GM18498 (cell line): ENCODE measurements at regions not wholly inside any gene's neighbourhood (a gene's known extent, or its start where the extent isn't known, plus 50 kb on each side); places are given as distances from the start of the nearest gene placed in this dataset.

ENCODE experiments used
- ATAC-seq: cut with Tn5 transposase; IDR thresholded peaks from one replicate; pipeline ENCODE4 v1.9.1; 2021; ENCODE audit warnings: mild to moderate bottlenecking, moderate library complexity; ENCODE audit not compliant: unreplicated experiment

DNA sequence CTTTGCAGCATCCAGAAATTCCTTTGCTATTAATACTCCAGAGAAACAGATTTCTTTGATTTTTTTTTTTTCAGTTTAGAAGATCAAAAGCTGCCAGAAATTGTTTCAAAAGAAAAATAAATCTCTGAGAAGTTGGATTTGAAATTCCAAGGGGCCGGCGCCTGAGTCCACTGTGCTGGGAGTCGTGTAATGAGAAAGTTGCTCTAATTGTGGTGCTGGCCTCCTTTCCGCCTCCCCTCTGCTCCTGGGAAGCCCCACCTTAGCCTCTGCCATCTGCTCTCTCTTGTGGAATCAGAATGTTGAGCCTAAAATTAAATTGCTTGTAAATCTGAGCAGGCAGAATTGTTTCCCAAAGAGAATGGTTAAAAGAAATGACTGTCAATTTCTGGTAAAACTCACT lies 93.3 kb downstream of the EMX2 start:
- no peak for ATAC-seq

DNA sequence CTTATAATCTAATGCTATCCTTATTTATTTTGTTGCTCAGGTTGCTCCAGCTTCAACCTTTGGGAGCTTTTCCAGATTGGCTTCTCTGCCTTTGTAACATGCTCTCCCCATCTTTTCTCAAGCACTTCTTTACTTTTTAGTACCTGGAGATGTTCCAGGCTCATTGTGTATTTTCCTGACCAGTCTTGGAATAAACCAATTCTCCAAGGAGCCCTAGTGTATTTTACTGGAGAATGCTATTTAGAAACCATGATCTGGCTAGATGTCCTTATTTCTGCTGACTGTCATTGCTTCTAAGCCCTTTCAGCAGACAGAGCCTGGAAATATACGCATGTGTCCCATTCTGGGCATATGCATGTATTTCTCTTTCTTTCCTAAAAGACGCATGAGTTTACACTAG lies 95.7 kb downstream of the EMX2 start:
- ATAC-seq = no peak

GRCh38 chr10:117638664-117639200 lies 96.2 kb downstream of the EMX2 start:
- no peak for ATAC-seq

GRCh38 chr10:117640406-117640805 lies 97.9 kb downstream of the EMX2 start:
- no peak for ATAC-seq

GRCh38 chr10:117646718-117647117 lies 104.2 kb downstream of the EMX2 start:
- ATAC-seq = no peak

GRCh38 chr10:117647306-117647705 lies 104.8 kb downstream of the EMX2 start:
- ATAC-seq = no peak

- ATAC-seq = no peak
Measured at GRCh38 chr10:117651121-117651520, 108.6 kb downstream of the EMX2 start.

- peak; percentile 11 for ATAC-seq
Measured at GRCh38 chr10:117652228-117653169, 110.0 kb downstream of the EMX2 start.

- peak; percentile 84 for ATAC-seq
Measured at GRCh38 chr10:117653170-117653515, 110.6 kb downstream of the EMX2 start.

DNA sequence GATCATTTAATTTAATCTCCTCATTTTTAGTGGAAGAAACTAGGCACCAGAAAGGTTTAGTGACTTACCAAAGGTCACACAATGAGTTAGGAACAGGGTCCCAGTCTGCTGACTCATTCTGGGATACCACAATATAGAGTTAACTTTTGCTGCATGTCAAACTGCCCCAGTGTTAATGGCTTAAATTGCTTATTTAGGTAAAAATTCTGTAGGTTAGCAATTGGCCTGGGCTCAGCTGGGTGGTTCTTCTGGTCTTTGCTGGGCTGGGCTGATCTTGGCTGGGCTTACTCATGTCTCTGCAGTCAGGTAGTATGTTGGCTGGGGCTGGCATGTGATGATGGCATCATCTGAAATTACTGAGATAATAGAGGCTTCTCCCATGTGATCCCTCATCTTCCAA lies 111.6 kb downstream of the EMX2 start:
- no peak for ATAC-seq

DNA sequence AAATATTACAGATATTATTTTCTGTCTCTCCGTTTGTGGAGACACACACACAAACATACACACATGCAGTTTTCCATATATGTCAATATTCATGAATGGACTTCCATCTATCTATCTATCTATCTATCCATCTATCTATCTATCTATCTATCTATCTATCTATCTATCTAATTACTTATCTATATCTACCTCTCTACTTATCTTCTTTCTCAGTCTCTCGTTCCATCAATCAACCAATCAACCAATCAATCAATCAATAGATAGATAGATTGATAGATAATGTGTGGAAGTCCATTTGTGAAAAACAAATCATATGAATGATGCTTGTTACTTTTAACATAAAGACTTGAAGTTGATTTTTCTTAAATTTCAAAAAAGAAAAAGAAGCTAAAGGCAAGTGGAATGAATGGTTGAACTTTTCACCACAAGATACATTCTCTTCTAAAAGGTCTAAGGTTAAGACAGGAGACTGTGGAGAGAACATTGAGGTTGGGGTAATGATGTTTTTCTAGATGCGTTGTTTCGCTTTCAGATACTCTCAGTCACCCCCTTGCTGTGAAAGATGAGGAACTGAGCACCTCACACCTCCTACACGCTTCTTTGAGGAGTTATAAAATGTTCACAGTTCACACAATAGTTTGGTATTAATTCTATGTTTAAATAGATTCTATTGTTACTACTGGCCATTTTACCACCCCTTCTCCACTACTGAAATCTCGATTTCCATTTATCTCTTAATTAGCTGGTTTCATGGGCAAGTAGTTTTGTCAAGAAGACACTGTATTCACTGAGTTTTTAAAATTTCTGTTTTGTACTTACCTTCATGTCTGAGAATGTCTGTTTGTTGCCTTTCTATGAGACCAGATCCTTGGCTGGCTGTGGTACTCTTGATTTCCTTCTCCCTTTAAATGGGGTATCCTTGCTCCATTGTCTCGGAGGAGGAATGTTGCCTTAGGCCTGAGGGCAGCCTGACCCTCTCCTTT lies 114.1 kb downstream of the EMX2 start:
- ATAC-seq = peak; percentile 85

GRCh38 chr10:117661316-117661715 lies 118.8 kb downstream of the EMX2 start:
- no peak for ATAC-seq

GRCh38 chr10:117662126-117662525 lies 119.6 kb downstream of the EMX2 start:
- ATAC-seq = no peak

- no peak for ATAC-seq
Measured at GRCh38 chr10:117662751-117663540, 120.4 kb downstream of the EMX2 start.

- ATAC-seq = peak; percentile 100
Measured at GRCh38 chr10:117663750-117664149, 121.2 kb downstream of the EMX2 start.

- no peak for ATAC-seq
Measured at GRCh38 chr10:117664288-117664687, 121.7 kb downstream of the EMX2 start.

DNA sequence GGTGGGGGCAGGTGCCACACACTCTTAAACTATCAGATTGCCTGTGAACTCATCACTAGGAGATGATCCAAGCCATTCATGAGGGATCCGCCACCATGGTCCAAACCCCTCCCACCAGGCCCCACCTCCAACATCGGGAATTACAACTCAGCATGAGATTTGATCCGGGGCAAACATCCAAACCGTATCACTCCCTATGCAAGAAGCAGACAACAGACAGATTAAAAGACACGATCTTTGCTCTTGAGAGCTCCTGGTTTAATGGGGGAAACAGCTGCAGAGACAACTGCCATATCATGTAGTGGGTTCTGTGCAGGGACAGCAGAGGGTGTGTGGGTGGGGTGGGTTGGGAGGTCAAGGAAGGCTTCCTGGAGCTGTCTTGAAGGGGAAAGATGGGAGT lies 123.6 kb downstream of the EMX2 start:
- no peak for ATAC-seq

DNA sequence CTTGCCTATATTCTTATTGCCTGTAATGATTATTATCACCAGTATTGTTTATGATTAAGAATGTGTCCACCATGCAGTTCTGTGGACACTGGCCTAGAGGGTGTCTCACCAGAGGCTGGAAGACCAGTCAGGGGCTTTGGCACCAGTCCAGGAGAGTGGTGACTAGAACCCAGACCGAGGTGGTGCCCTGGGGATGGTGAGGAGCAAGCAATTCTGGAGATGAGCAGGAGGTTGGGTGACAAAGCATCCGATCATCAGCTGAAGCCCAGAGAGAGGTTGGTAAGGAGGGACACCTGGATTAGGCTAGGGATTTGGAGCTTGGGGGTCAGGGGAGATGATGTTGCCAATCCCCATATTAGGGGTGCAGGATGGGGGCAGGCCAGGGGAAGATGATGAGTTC lies 124.4 kb downstream of the EMX2 start:
- ATAC-seq = no peak

DNA sequence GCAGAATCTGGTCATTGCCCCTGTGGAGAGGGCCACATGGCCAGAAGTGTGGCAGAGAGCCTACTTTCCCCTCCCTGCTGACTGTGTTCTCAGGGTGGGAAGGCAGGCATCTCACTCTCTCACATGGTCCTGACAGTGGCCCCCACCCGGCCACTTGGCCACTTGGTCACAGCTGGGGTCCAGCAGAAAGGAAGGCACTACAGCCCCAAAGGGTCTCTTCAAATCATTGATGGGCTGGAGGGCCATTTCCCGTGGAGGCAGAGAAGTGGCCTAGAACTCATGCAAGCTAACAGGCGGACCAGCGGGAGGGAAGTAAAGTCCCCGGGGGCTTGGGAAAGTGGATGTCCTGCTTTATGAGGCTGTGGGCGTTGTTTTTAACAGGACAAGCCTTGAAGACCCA lies 125.3 kb downstream of the EMX2 start:
- ATAC-seq = no peak

GRCh38 chr10:117668327-117669008 lies 125.9 kb downstream of the EMX2 start:
- ATAC-seq = no peak
